ENCODE measurements at regions not wholly inside any gene's neighbourhood (a gene's known extent, or its start where the extent isn't known, plus 50 kb on each side); places are given as distances from the start of the nearest gene placed in this dataset.

- no peak for DNase-seq
These were observed 56.4 kb upstream of the F13A1 start for GRCh38 chr6:6376845-6377244.

DNA sequence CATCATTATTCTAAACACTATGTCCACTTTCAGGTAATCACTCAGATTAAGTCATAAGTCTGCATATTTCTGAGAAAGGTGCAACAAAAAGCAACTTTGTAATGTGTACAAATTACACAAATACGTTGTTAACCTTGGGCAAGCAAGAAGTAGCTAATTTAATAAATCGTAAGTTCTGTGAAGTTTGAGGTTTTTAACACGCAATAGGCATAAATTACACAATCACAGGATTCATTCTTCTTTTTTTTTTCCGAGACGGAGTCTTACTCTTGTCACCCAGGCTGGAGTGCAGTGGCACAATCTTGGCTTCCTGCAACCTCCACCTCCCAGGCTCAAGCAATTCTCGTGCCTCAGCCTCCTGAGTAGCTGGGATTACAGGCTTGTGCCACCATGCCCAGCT is 57.2 kb upstream of the F13A1 start:
- no peak for DNase-seq

GRCh38 chr6:6379573-6379972 is 59.1 kb upstream of the F13A1 start:
- no peak for DNase-seq

DNA sequence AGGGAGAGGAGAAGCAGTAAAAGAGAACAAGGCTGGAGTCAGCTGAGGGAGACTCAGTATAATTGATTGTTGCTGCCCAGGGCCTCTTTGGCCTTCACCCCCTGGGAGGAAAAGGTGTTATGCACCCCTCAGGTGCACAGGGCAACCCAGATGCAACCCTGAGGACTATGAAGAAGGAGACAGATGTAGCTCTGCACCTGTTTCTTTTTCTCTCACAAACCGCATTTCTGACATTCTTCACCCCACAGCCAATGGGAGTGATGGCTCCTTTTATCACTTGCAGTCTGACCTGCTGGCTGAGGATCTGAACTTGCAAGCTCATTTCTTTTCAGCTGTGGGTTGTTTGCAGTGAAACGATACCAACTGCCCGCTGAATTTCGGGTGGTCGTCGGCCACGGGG is 64.1 kb upstream of the F13A1 start:
- DNase-seq, result no peak

GRCh38 chr6:6386010-6386409 is 65.5 kb upstream of the F13A1 start:
- DNase-seq, result no peak

GRCh38 chr6:6390849-6391602 is 70.6 kb upstream of the F13A1 start:
- no peak for DNase-seq

DNA sequence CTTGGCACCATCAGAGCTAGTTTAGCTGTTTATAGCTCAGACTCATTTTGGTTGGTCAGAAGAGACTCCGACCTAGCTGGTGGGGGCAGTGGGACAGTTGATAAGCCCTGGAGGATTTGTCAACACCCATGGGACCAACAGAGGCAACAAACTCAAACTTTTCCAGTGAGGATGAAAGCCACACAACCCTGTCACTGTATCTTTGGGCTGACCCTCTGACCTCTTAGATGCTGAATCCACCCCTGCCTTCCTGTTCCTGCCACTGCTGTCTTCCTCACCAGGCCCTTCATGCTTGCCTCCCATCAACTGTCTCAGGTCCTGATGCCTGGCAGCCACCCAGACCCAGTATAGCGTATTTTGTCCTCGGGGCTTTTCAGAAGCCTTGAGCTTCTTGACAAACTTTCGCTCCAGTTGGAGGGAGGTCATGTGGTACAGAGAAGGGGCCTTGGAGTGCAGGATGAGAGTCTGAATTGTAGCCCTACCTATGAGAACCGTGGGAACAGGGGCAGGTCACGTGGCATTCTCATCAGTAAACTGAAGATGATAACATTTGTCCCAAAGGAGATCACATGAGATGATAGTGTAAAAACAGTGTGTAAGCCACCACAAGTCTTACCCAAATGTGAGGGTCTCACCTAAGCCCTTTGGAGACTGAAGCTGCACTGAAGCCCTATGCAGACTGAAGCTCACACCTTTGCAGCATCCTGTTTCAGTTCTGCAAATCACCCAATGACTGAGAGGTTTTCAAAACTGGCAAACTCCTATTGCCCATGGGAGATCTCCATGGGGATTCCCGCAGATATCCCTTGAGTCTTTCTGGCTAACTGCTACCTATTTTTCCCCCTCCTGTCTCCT is 72.0 kb upstream of the F13A1 start:
- DNase-seq, result no peak

DNA sequence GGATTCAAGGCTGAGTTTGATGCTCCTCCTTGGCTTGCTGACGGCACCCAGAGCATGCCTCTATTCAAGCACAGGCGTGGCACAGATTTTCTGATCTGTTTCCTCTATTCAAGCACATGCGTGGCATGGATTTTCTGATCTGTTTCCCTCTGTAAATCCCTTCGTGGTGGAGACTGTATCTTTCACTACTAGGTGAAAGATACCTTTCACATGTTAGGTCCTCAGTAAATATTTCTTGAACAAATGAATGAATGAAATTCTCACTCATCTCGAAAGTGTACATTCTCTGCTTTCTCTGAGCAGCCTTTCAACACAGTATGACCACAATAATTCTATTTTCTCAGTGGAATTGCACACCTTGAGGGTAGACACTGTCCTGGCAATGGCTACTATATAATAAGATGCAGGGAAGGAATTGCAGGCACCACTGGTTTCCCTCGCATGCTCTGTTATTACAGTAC is 72.6 kb upstream of the F13A1 start:
- DNase-seq, result no peak

DNA sequence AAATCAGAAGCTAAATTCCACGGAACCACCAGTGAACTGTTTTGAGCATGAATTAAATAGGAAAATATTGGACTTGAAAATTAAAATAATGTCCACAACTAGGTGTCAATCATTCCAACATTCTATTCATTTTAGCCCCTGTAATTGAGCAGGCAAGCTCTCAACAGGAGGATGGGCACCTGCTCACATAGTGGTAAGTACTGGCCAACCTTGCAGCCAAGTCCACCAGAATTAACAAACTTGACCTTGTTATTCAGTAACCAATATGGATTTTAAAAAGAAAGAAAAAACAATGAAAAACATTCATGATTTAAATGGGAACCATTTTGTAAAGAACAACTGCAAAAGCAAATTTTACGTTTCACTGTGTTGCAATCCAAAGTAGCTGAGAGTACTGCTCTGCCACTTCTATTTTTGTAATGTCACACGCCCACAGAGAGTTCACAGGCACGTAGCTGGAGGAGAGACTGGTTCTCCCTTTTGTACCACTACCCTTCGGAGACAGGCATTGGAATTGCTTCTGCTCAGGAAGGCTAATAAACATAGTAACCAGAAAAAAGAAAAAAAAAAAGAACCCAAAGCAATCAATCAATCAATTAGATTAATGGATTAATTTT is 75.2 kb upstream of the F13A1 start:
- DNase-seq, result no peak

- no peak for DNase-seq
These were observed 77.4 kb upstream of the F13A1 start for GRCh38 chr6:6397842-6398241.

DNA sequence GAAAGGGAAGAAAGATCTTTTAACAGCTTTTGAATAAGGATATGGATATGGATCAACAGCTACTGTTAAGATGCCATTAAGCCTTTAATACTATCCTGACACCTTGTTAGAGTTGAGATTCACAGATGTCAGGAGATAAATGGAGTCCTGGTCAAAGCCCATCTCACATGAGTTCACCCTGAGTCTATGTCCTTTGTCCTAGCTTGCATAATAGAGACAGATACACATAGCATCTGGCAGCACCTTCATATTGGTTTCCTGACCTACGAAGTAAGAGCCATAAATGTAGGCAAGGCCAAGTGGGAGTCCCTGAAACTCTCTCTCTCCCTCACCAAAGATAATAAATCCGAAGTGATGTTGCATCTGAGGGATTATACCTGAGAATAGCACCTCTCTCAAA is 79.1 kb upstream of the F13A1 start:
- no peak for DNase-seq

DNA sequence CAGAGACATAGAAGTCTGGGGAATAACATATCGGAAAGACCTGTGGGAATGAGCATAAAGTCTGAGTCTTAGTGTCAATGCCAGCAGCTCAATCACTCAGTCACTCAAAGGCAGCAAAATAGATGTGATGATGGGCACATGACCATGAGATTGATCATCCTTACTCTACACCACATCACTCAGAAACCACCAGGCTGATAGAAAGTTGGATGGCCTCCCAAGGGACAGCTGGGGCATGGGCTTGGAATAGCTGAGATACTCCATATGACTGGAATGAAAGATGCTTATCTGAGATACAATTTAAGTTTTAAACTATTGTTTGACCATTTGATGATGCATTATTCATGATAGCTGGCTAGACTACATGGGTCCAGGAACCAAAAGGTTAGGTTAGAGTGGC is 80.9 kb upstream of the F13A1 start:
- no peak for DNase-seq

- no peak for DNase-seq
These were observed 81.5 kb upstream of the F13A1 start for GRCh38 chr6:6402006-6402405.

DNA sequence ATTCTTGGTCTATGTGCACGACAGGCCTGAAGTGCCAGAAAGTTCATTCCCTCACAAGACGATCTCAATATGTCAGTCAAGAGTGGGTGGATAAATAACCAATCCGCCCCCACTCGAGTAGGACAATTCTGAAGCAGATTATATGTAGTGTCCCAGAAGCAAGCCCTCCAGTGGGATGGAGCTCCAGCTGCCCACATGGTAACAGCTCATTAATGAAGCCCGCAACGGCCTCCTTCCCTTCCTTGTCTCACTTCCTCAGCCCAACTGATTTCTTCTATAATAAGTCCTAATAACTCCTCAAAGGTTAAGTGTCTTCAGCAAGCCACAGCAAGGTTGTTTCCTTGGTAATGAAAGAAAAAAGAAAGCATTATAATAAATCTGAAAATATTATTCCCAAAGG is 82.1 kb upstream of the F13A1 start:
- DNase-seq, result no peak

GRCh38 chr6:6405031-6405430 is 84.6 kb upstream of the F13A1 start:
- no peak for DNase-seq

DNA sequence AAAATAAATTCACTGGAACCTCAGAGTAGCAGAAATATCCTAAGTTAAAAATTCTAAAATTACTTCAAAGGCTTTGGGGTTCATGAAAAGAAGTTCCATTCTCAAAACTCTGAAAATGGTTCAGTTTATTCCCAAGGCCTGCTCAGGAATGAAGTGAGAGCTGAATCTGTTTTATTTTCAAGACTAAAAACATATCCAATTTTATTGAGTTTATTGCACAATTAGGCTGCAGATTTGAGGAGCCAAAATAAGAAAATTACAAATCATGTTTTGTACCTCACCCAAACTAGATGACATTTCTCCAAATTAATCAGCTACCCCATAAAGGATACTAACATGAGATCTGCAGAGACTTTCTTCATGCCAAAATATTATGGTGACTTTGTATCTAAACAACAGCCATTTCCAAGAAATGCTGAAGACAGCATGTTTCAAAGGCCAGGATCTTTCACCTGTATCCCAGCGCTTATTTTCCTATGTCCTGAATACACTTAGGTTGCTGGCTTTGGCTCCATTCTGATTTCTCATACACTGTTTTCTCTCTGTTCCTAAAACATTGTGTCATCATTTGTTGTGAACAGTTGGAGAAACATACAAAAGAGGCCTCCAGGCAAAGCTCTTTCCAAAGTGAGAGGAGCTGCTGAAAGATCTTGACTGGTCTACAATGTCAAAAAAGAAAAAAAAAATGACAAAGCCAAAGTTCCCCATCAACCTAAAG is 85.7 kb upstream of the F13A1 start:
- DNase-seq, result no peak

DNA sequence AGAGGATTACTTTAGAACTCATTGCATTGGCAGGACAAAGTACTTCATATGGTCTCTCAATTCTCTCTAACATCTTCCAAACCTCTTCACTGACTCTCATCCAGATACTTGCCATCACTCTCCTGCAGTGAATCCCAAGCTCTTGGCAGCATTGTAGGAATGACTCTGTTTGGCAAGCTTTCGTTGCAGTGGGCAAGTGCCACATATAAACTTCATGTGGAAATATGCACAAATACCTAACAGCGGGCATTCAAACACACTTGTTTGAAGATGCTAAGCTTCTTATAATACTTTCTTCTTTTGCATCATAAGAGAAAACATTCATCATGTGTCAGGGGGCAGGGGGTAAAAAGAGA is 86.2 kb upstream of the F13A1 start:
- no peak for DNase-seq

DNA sequence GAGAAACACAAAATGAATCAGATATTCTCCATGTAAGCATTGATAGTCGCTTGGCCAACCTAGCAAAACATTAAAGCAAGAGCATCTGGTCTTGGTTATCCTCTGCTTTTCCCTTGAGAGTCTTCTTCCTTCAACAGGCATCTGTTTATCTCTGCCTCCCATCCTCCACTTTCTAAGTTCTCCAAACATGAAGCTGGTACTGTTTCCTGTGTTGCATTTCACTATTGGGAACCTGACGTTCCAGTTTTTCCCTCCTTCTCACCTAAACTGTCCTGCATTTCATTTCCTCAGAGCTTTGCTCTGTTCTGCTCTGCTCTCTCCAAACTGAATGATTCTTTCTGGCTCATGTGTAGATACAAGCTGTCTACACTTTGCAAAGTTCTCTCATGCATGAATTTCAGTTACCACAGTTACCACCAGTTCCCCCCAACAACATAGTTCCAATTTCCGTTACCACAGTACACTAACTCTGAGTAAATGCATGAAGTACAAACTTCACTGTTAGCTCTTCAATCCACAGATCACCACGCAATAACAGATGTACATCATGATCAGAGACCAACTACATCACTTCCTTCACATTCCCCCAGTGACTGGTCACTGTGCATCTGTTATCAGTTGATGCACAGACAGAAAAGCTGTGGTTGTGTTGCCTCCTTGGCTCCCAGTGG is 86.7 kb upstream of the F13A1 start:
- no peak for DNase-seq

DNA sequence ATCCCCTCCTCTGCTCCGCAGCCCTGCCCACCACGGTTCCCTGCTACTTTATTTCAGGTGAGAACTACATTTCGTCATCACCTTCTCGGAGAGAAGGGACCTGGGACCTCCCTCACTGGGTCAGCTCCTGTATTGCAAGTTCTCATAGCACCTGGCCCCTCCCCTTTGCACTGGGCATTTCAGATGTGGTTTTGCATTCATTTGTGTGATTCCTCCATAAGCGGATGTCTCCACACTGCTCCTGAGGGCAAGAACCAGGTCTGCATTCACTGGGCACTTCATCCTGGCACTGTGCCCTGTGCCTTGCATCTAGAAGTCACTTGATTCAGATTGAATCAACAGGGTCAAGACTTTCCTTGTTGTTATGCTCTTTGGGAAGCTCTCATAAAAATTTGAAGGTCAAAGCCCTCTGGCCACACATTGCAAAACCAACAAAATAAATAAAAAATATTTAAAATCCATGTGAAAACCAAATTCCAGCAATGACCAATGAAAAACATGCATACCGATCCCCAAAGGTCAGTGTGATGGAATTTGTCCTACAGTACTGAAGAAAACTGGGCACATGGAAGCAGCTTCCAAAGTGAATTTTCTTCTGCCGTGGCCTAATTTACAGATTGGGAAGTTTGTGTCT is 89.1 kb upstream of the F13A1 start:
- DNase-seq, result no peak

DNA sequence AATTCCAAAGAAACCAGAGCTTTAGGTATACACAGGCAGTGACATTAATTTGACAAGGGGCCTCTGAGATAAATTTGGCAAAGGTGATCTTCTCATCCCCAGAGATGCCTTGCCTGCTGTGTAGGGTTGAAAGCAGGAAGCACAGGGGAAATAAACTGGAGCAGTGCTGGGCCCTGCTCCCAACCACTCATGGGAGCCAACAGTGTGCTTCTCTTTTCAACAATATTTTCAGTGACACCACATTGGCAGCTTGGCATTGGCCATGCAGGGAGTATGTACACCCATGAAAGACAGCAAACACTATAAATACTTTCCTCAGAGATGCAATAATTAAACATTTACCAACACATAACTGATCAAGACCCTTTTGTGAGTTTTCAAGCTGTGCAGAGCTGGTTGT is 90.7 kb upstream of the F13A1 start:
- DNase-seq, result no peak

DNA sequence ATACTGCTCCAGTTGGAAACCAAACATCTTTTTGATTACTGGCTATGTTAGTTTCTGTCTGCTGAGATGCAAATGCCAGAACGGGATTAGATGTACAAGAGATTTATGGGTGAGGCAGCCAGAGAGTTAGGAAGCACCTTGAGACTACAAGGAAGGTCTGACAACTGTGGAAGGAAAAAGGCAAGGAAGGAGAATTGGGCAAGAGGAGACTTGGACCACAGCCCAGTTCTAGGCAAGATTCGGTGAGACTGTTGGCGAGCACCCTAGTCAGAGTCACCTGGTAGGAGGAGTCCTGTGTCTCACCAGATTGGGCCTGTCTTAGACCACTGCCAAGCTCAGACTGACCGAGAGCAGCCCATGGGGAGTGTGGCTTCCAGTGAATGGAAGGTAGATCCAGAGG is 91.8 kb upstream of the F13A1 start:
- DNase-seq, result no peak

DNA sequence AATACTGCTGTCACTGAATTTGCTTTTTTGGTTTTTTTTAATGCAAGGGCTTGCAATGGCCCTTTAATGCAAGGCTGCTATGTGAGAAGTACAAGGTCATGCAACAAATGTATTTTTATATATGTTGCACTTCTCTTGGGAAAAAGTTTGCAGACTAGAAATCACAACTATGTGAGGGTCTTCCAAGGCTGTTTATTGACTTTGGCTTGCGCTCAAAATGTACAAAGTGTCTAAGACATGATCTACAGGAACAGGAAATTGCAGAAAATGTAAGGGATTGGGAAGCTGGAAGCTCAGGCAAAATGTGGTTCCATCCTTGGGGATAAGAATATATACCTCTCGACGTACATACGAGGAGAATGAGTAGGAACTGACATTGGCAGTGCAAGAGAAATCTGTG is 92.2 kb upstream of the F13A1 start:
- no peak for DNase-seq
